ENCODE measurements at regions not wholly inside any gene's neighbourhood (a gene's known extent, or its start where the extent isn't known, plus 50 kb on each side); places are given as distances from the start of the nearest gene placed in this dataset.

DNA sequence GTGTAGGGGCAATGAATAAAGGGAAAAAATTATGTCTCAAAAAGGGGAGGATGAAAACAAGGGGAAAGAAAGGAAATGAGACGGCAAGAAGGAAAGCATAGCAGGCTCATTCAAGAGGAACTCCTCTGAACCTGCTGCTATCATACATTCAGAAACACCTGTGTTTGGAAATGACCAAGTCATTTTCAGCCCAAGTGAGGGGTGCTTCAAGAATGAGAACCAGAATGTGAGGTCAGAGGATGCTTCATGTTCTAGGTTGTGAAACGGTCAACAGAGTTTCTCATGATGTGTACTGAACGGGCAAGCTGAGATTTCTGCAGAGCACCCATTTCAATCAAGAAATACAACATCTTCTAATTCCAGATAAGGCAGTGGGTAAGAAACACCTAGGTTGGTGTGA lies 1367.2 kb upstream of the CELF4 start:
- no peak overlapping the region for H3K27ac Mint-ChIP-seq
- WGBS (ENCODE audit: insufficient coverage): 67% methylated on average over 1 of the region's 3 CpGs
- H3K4me3 ChIP-seq (ENCODE audit: control insufficient read depth in 1 of 2, extremely low read depth in 1 of 2, low read length in 1 of 2): no peak overlapping the region
- no peaks in the 10 kb centered on the region for H3K9me3 Mint-ChIP-seq
- ATAC-seq (replicated peaks in 1 of 4) (no peak), DNase-seq (no peak)
- no peak overlapping the region for H3K4me3 Mint-ChIP-seq
- no peaks in the 10 kb centered on the region for H3K4me1 Mint-ChIP-seq
- H3K27me3 ChIP-seq (replicated peaks in 1 of 2; ENCODE audit: control insufficient read depth in 2 of 2, extremely low read depth in 1 of 2, insufficient read depth in 2 of 2, low read length in 1 of 2): no peaks in the 10 kb centered on the region
- H3K9me3 ChIP-seq: no peaks in the 10 kb centered on the region
- CTCF ChIA-PET: no interaction called here
- H3K27ac ChIP-seq (ENCODE audit: low read length): no peak overlapping the region
- no peaks in the 10 kb centered on the region for H3K36me3 Mint-ChIP-seq
- POLR2A ChIA-PET: no interaction called here
- H3K4me1 ChIP-seq (ENCODE audit: control insufficient read depth in 1 of 2, extremely low read depth in 1 of 2, insufficient read depth in 2 of 2, low read length in 2 of 2): no peaks in the 10 kb centered on the region
- H3K27me3 Mint-ChIP-seq: no peaks in the 10 kb centered on the region
- no peaks in the 10 kb centered on the region for H3K36me3 ChIP-seq (ENCODE audit: control insufficient read depth in 2 of 2, extremely low read depth in 1 of 2, insufficient read depth in 1 of 2, low read length in 1 of 2)

DNA sequence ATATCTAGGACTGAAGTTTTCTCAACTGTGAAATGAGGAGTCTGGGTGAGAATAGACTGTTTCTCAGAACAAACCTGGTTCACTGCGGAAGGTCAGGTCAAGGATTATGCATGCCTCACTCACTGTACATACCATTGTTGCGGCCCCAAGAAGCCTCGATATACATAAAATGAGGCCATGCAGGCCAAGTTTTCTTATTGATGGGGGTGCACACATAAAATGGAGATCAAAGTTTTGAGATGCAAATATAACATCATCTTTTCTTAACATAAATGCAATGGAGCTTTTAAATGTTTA lies 1366.1 kb upstream of the CELF4 start:
- no peaks in the 10 kb centered on the region for H3K27me3 ChIP-seq (replicated peaks in 1 of 2; ENCODE audit: control insufficient read depth in 2 of 2, extremely low read depth in 1 of 2, insufficient read depth in 2 of 2, low read length in 1 of 2)
- no CpG with 5 or more reads among the region's 3 CpGs for WGBS (ENCODE audit: insufficient coverage)
- H3K4me3 ChIP-seq (ENCODE audit: control insufficient read depth in 1 of 2, extremely low read depth in 1 of 2, low read length in 1 of 2): no peak overlapping the region
- no peaks in the 10 kb centered on the region for H3K36me3 ChIP-seq (ENCODE audit: control insufficient read depth in 2 of 2, extremely low read depth in 1 of 2, insufficient read depth in 1 of 2, low read length in 1 of 2)
- H3K4me1 ChIP-seq (ENCODE audit: control insufficient read depth in 1 of 2, extremely low read depth in 1 of 2, insufficient read depth in 2 of 2, low read length in 2 of 2): no peaks in the 10 kb centered on the region
- H3K27ac ChIP-seq (ENCODE audit: low read length): no peak overlapping the region
- ChIA-PET POLR2A (no interaction called here), CTCF (no interaction called here)
- H3K9me3 ChIP-seq: no peaks in the 10 kb centered on the region
- no peaks in the 10 kb centered on the region for H3K4me1 Mint-ChIP-seq
- H3K9me3 Mint-ChIP-seq: no peaks in the 10 kb centered on the region
- no peak for DNase-seq
- H3K36me3 Mint-ChIP-seq: no peaks in the 10 kb centered on the region
- no peak overlapping the region for H3K4me3 Mint-ChIP-seq
- H3K27me3 Mint-ChIP-seq: no peaks in the 10 kb centered on the region
- no peak for ATAC-seq (replicated peaks in 1 of 4)
- no peak overlapping the region for H3K27ac Mint-ChIP-seq

DNA sequence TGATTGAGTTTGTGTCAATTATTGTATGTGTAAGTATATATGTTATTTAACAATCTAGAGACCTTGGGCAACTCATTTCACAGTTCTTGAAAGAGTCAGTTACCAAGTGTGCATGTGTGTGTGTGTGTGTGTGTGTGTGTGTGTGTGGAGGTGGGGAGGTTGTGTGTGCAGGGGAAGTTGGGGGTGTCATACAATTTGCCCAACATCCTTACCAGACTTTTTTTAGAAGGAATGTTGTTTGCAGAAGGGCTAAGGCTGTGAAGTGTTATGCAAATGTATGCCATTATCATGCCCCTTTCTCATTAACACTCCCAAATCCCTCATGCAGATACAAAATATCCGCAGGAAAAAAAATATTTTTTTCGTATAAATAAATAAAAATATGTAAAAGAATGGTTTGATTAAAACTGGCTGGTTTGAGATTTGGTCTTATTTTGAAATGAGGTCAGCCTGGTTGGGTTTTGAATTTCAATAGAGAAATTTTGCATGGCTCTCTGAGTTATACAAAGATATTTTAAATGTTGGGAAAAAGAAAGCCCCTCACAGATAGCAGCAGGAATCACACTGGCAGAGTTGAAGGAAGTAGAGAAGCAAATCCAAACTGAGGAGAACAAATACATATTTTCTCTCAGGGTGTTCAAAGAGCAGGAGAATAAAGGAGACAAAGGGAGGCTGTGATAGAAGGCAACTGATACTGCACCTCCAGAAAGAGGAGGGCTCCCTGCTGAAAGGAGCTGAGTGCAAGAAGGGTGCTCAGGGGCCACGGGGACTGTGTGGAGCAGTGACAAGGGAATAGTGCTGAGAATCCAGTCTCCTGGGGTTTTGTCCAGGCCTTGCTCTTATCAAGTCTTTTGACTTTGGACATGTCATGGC lies 1365.5 kb upstream of the CELF4 start:
- Histone ChIP-seq H3K27ac (ENCODE audit: low read length) (no peak overlapping the region), H3K36me3 (ENCODE audit: control insufficient read depth in 2 of 2, extremely low read depth in 1 of 2, insufficient read depth in 1 of 2, low read length in 1 of 2) (no peaks in the 10 kb centered on the region), H3K4me1 (ENCODE audit: control insufficient read depth in 1 of 2, extremely low read depth in 1 of 2, insufficient read depth in 2 of 2, low read length in 2 of 2) (no peaks in the 10 kb centered on the region), H3K4me3 (ENCODE audit: control insufficient read depth in 1 of 2, extremely low read depth in 1 of 2, low read length in 1 of 2) (no peak overlapping the region), H3K9me3 (no peaks in the 10 kb centered on the region), H3K27me3 (replicated peaks in 1 of 2; ENCODE audit: control insufficient read depth in 2 of 2, extremely low read depth in 1 of 2, insufficient read depth in 2 of 2, low read length in 1 of 2) (no peaks in the 10 kb centered on the region)
- ChIA-PET POLR2A (no interaction called here), CTCF (no interaction called here)
- no peaks in the 10 kb centered on the region for H3K4me1 Mint-ChIP-seq
- no peak for ATAC-seq (replicated peaks in 1 of 4)
- no peak for DNase-seq
- peaks cover 0 to 3% (median 0%) of the 10 kb centered on the region in 3 donors for H3K9me3 Mint-ChIP-seq
- no peaks in the 10 kb centered on the region for H3K36me3 Mint-ChIP-seq
- 81% methylated on average over 1 of the region's 3 CpGs for WGBS (ENCODE audit: insufficient coverage)
- no peak overlapping the region for H3K27ac Mint-ChIP-seq
- no peaks in the 10 kb centered on the region for H3K27me3 Mint-ChIP-seq
- no peak overlapping the region for H3K4me3 Mint-ChIP-seq

DNA sequence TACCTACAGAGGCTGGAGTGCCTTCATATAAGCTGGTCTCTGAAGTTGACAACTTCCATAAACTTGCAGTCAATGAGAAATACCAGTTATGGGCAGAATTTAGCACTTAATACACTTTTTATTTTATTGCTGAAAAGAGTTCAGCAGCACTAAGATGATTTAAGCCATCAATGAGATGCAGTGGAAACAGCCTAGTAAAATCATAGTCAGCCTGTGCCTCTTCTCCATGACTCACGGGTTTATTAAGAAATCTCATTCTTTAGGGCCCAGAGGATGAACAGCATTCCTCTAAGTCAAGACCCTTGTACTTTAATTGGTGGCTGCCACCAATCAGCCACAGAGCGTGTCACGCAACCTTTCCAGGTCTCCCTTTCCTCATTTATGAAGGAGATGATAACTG lies 1357.9 kb upstream of the CELF4 start:
- ChIA-PET POLR2A (no interaction called here), CTCF (no interaction called here)
- no peaks in the 10 kb centered on the region for H3K36me3 Mint-ChIP-seq
- DNase-seq (no peak), ATAC-seq (replicated peaks in 1 of 4) (no peak)
- peaks cover 0 to 3% (median 0%) of the 10 kb centered on the region in 3 donors for H3K9me3 Mint-ChIP-seq
- H3K27ac Mint-ChIP-seq: no peak overlapping the region
- no peaks in the 10 kb centered on the region for H3K9me3 ChIP-seq
- H3K27me3 ChIP-seq (replicated peaks in 1 of 2; ENCODE audit: control insufficient read depth in 2 of 2, extremely low read depth in 1 of 2, insufficient read depth in 2 of 2, low read length in 1 of 2): peaks cover 0 to 11% of the 10 kb centered on the region in 2 experiments
- H3K27ac ChIP-seq (ENCODE audit: low read length): no peak overlapping the region
- H3K36me3 ChIP-seq (ENCODE audit: control insufficient read depth in 2 of 2, extremely low read depth in 1 of 2, insufficient read depth in 1 of 2, low read length in 1 of 2): no peaks in the 10 kb centered on the region
- H3K4me1 Mint-ChIP-seq: no peaks in the 10 kb centered on the region
- H3K4me1 ChIP-seq (ENCODE audit: control insufficient read depth in 1 of 2, extremely low read depth in 1 of 2, insufficient read depth in 2 of 2, low read length in 2 of 2): no peaks in the 10 kb centered on the region
- no peak overlapping the region for H3K4me3 ChIP-seq (ENCODE audit: control insufficient read depth in 1 of 2, extremely low read depth in 1 of 2, low read length in 1 of 2)
- H3K27me3 Mint-ChIP-seq: peaks cover 5 to 11% of the 10 kb centered on the region in 2 donors
- no peak overlapping the region for H3K4me3 Mint-ChIP-seq
- WGBS (ENCODE audit: insufficient coverage): no CpG with 5 or more reads among the region's 3 CpGs

DNA sequence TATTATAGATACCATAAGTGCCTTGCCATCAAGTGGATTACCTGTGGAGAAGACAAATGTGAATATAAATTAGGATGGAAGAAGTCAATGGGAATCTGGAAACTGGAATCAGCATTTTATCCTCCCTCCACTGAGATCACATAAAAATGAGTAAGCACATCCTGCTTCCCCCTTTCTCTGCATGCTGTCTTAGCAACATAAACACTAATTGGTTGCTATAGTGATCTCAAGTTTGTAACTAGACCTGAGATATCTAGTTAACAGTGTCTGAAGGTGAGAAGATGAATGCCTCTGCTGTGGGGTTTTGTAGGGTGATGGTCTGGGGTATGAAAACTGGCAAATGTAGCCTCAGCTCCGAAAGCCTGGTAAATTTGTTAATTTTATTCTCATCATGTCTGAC lies 1357.5 kb upstream of the CELF4 start:
- no peaks in the 10 kb centered on the region for H3K4me1 Mint-ChIP-seq
- no peak for DNase-seq
- Histone ChIP-seq H3K36me3 (ENCODE audit: control insufficient read depth in 2 of 2, extremely low read depth in 1 of 2, insufficient read depth in 1 of 2, low read length in 1 of 2) (no peaks in the 10 kb centered on the region), H3K4me1 (ENCODE audit: control insufficient read depth in 1 of 2, extremely low read depth in 1 of 2, insufficient read depth in 2 of 2, low read length in 2 of 2) (no peaks in the 10 kb centered on the region), H3K9me3 (no peaks in the 10 kb centered on the region), H3K27ac (ENCODE audit: low read length) (no peak overlapping the region), H3K27me3 (replicated peaks in 1 of 2; ENCODE audit: control insufficient read depth in 2 of 2, extremely low read depth in 1 of 2, insufficient read depth in 2 of 2, low read length in 1 of 2) (peaks cover 0 to 11% of the 10 kb centered on the region in 2 experiments), H3K4me3 (ENCODE audit: control insufficient read depth in 1 of 2, extremely low read depth in 1 of 2, low read length in 1 of 2) (no peak overlapping the region)
- H3K4me3 Mint-ChIP-seq: no peak overlapping the region
- H3K27me3 Mint-ChIP-seq: peaks cover 5 to 11% of the 10 kb centered on the region in 2 donors
- ChIA-PET POLR2A (no interaction called here), CTCF (no interaction called here)
- no peak overlapping the region for H3K27ac Mint-ChIP-seq
- peaks cover 0 to 3% (median 0%) of the 10 kb centered on the region in 3 donors for H3K9me3 Mint-ChIP-seq
- no CpG with 5 or more reads among the region's 1 CpG for WGBS (ENCODE audit: insufficient coverage)
- no peaks in the 10 kb centered on the region for H3K36me3 Mint-ChIP-seq
- no peak for ATAC-seq (replicated peaks in 1 of 4)

DNA sequence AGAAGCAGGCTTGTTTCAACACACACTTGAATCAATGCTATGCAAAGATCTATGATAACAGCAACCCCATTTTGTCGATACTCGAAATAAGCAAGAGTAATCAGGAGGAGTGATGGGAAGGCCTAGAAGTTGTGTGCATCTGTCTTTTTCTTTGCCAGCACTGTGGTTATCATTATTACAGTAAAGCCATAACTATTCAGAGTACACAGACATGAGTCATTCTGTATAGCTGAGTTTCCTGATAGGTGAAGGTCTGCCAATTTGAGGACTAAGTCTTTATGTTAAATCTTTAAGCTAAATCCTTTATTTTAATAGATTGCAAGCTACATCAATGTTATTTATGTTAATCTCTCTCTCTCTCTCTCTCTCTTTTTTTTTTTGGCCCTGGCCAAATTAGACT lies 1344.4 kb upstream of the CELF4 start:
- Mint-ChIP-seq H3K27me3 (peaks cover 2 to 4% of the 10 kb centered on the region in 2 donors), H3K27ac (no peak overlapping the region), H3K4me1 (no peaks in the 10 kb centered on the region), H3K4me3 (no peak overlapping the region), H3K9me3 (no peaks in the 10 kb centered on the region), H3K36me3 (no peaks in the 10 kb centered on the region)
- Histone ChIP-seq H3K27me3 (replicated peaks in 1 of 2; ENCODE audit: control insufficient read depth in 2 of 2, extremely low read depth in 1 of 2, insufficient read depth in 2 of 2, low read length in 1 of 2) (no peaks in the 10 kb centered on the region), H3K4me3 (ENCODE audit: control insufficient read depth in 1 of 2, extremely low read depth in 1 of 2, low read length in 1 of 2) (no peak overlapping the region), H3K27ac (ENCODE audit: low read length) (no peak overlapping the region), H3K36me3 (ENCODE audit: control insufficient read depth in 2 of 2, extremely low read depth in 1 of 2, insufficient read depth in 1 of 2, low read length in 1 of 2) (no peaks in the 10 kb centered on the region), H3K4me1 (ENCODE audit: control insufficient read depth in 1 of 2, extremely low read depth in 1 of 2, insufficient read depth in 2 of 2, low read length in 2 of 2) (no peaks in the 10 kb centered on the region), H3K9me3 (no peaks in the 10 kb centered on the region)
- POLR2A ChIA-PET: no interaction called here
- ATAC-seq (replicated peaks in 1 of 4) (no peak), DNase-seq (no peak)
- CTCF ChIA-PET: interaction anchor here in 1 of 2 donors (0.6 kb wide), 1 partner anchor 509 kb away, joined by 4 read pairs; no protein-coding TSS in a partner anchor
- WGBS (ENCODE audit: insufficient coverage): no CpG with 5 or more reads among the region's 2 CpGs

DNA sequence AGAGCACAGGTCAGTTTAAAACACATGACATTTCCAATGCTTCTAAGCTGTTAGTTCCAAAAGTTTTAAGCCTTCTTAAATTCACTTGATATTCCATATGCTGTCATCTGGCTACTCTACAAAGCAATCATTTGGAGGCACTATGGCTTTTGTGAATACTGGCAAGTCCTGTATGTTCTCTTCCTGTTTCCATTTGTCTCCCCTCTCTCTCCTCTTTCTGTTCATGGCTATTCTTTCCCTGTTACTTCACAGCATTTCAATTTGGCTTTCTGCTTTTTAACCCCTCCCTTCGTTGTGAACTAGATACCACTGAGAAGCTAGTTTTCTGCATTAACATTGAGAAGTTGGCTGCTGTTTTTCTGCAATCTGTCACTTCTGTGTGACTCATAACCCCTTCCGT lies 1337.2 kb upstream of the CELF4 start:
- Histone ChIP-seq H3K4me3 (ENCODE audit: control insufficient read depth in 1 of 2, extremely low read depth in 1 of 2, low read length in 1 of 2) (no peak overlapping the region), H3K4me1 (ENCODE audit: control insufficient read depth in 1 of 2, extremely low read depth in 1 of 2, insufficient read depth in 2 of 2, low read length in 2 of 2) (no peaks in the 10 kb centered on the region), H3K9me3 (no peaks in the 10 kb centered on the region), H3K36me3 (ENCODE audit: control insufficient read depth in 2 of 2, extremely low read depth in 1 of 2, insufficient read depth in 1 of 2, low read length in 1 of 2) (no peaks in the 10 kb centered on the region), H3K27me3 (replicated peaks in 1 of 2; ENCODE audit: control insufficient read depth in 2 of 2, extremely low read depth in 1 of 2, insufficient read depth in 2 of 2, low read length in 1 of 2) (no peaks in the 10 kb centered on the region), H3K27ac (ENCODE audit: low read length) (no peak overlapping the region)
- no CpG with 5 or more reads among the region's 2 CpGs for WGBS (ENCODE audit: insufficient coverage)
- ChIA-PET CTCF (no interaction called here), POLR2A (no interaction called here)
- DNase-seq (no peak), ATAC-seq (replicated peaks in 1 of 4) (no peak)
- no peaks in the 10 kb centered on the region for H3K36me3 Mint-ChIP-seq
- H3K9me3 Mint-ChIP-seq: no peaks in the 10 kb centered on the region
- no peaks in the 10 kb centered on the region for H3K4me1 Mint-ChIP-seq
- H3K27ac Mint-ChIP-seq: no peak overlapping the region
- peaks cover 0 to 2% of the 10 kb centered on the region in 2 donors for H3K27me3 Mint-ChIP-seq
- no peak overlapping the region for H3K4me3 Mint-ChIP-seq

Data from T-cell (primary cell).